AML-193 (cell line): ENCODE measurements at regions not wholly inside any gene's neighbourhood (a gene's known extent, or its start where the extent isn't known, plus 50 kb on each side); places are given as distances from the start of the nearest gene placed in this dataset.
"Not testable (repeated sequence)": the region's sequence is repeated elsewhere in the genome, so short reads cannot be mapped to it uniquely, and the experiment has no call there.

ENCODE experiments used
- DNase-seq, 2 experiments: peaks; one replicate each; lab custom pipeline; 2025; lab: John Stamatoyannopoulos, UW

GRCh38 chr4:134501973-134502643, 300.5 kb upstream of the PABPC4L start:
- DNase-seq, result no peak

GRCh38 chr4:134501488-134501887, 299.9 kb upstream of the PABPC4L start:
- not testable (repeated sequence) for DNase-seq

GRCh38 chr4:134499074-134499473, 297.5 kb upstream of the PABPC4L start:
- DNase-seq, result no peak

GRCh38 chr4:134490863-134491262, 289.3 kb upstream of the PABPC4L start:
- DNase-seq, result no peak

- DNase-seq, result not testable (repeated sequence)
These were observed 281.9 kb upstream of the PABPC4L start for GRCh38 chr4:134483514-134483913.

- no peak for DNase-seq
These were observed 270.0 kb upstream of the PABPC4L start for GRCh38 chr4:134471569-134471968.

- DNase-seq, result peak; percentile 11 to 21
These were observed 269.0 kb upstream of the PABPC4L start for GRCh38 chr4:134470544-134470943.

- no peak for DNase-seq
These were observed 263.8 kb upstream of the PABPC4L start for GRCh38 chr4:134465417-134465816.

GRCh38 chr4:134463771-134464170, 262.2 kb upstream of the PABPC4L start:
- no peak for DNase-seq

GRCh38 chr4:134426821-134427220, 225.2 kb upstream of the PABPC4L start:
- no peak for DNase-seq

- no peak for DNase-seq
These were observed 224.2 kb upstream of the PABPC4L start for GRCh38 chr4:134425756-134426155.

GRCh38 chr4:134422776-134423175, 221.2 kb upstream of the PABPC4L start:
- DNase-seq, result no peak

GRCh38 chr4:134421734-134422133, 220.1 kb upstream of the PABPC4L start:
- DNase-seq, result no peak

GRCh38 chr4:134408897-134409296, 207.3 kb upstream of the PABPC4L start:
- no peak for DNase-seq

GRCh38 chr4:134401798-134402197, 200.2 kb upstream of the PABPC4L start:
- no peak for DNase-seq

GRCh38 chr4:134393592-134393991, 192.0 kb upstream of the PABPC4L start:
- DNase-seq, result no peak

GRCh38 chr4:134390319-134390718, 188.7 kb upstream of the PABPC4L start:
- no peak for DNase-seq

- DNase-seq, result no peak
These were observed 186.8 kb upstream of the PABPC4L start for GRCh38 chr4:134388351-134388750.

- no peak for DNase-seq
These were observed 181.1 kb upstream of the PABPC4L start for GRCh38 chr4:134382478-134383227.

GRCh38 chr4:134375775-134376174, 174.2 kb upstream of the PABPC4L start:
- no peak for DNase-seq

- DNase-seq, result no peak
These were observed 164.3 kb upstream of the PABPC4L start for GRCh38 chr4:134365852-134366251.

- DNase-seq, result no peak
These were observed 163.3 kb upstream of the PABPC4L start for GRCh38 chr4:134364928-134365327.

GRCh38 chr4:134345244-134345643, 143.7 kb upstream of the PABPC4L start:
- DNase-seq, result no peak

GRCh38 chr4:134343656-134344055, 142.1 kb upstream of the PABPC4L start:
- DNase-seq, result no peak
